Mucosa of gallbladder (tissue), 1 donor: ENCODE measurements at regions not wholly inside any gene's neighbourhood (a gene's known extent, or its start where the extent isn't known, plus 50 kb on each side); places are given as distances from the start of the nearest gene placed in this dataset.

Experiments used
- DNase-seq: peaks from one replicate; pipeline ENCODE4 v3.0.0-alpha.2; 2020; ENCODE audit warnings: low spot score
- donor health status: DM: no; HTN: no; CAD: no.

DNA sequence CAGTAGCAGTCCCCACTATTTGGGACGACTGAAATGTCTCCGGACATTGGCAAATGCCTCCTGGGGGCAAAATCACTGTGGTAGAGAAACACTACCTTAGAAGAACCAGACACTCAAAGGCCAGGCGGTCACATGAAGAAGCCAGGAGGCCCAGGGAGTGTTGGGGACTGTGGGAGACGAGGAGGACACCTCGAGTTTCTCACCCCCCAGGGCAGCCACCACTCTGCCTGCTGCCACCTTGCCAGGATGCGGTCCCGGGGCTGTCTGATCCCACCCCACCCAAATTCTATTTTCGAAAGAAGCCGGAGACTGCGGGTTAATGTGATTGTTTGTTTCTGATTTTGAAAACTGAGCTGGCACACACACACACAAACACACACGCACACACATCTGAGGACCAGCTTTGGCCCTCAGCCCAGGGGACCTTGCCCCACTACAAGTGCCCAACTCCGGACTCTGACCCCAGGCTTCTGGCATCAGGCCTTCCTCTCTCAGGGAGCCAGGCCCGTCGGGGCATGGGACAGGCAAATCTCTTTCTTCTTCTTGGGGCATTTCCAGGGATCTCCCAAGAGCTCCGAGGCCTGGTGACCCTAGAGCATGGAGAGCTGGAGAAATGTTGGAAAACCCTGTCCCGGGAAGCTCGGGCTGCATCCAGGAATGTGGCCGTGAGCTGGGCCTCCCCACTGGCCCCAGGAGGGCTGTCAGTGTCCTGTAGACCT is 187.5 kb upstream of the PMEPA1 start:
- DNase-seq = peak; percentile 87

- DNase-seq = no peak
These were observed 186.7 kb upstream of the PMEPA1 start for GRCh38 chr20:57896563-57896962.

DNA sequence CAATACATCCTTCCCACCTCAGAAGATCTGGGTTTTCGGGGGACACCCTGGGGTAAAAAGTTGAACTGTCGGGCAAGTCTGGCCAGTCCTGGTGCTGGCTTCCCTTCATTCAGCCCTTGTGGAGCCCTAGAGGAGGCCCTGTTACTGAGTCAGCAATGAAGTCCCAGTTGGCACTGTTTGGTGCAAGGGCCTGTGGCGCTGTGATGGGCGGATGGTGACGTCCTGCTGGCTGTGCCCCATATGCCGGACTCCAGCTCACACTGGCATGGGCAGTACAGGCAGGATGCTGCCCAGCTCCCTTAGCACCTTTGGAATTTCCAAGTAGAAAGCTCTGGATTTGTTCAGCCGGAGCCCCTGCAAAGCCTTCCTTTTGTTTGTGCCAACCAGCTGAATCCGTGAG is 186.2 kb upstream of the PMEPA1 start:
- no peak for DNase-seq

GRCh38 chr20:57895161-57895855 is 185.5 kb upstream of the PMEPA1 start:
- DNase-seq = no peak

GRCh38 chr20:57894522-57894921 is 184.7 kb upstream of the PMEPA1 start:
- no peak for DNase-seq

- no peak for DNase-seq
These were observed 184.3 kb upstream of the PMEPA1 start for GRCh38 chr20:57894096-57894495.

DNA sequence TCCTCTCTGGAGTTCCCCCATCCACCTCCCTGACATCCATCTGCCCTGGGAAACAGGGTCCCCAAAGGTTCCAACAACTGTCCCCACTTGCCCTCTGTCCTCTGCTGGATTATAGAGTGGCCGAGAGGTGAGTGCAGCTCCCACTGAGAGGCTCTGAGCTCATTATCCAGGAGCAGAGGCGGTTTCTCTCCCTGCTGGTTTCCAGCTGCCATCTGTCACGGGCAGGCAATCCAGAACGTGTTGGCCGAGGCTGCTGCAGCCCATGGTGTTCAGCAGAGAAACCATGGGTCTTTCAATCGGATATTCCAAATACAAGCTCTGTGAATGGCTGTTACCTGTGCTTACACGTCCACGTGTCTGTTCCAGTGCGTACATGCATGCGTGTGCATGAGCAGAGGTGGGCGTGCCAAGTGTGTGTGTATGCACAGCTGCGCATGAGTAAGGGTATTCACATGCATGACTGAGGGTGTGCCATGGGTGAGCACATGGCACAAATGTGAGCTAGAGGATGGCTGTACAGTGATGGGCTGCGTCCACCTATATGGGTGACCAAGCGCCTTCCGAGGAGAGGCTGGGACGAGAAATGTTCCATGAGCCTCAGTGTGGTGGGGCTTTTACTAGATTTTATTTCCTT is 183.7 kb upstream of the PMEPA1 start:
- no peak for DNase-seq

- DNase-seq = no peak
These were observed 182.7 kb upstream of the PMEPA1 start for GRCh38 chr20:57892471-57892870.

DNA sequence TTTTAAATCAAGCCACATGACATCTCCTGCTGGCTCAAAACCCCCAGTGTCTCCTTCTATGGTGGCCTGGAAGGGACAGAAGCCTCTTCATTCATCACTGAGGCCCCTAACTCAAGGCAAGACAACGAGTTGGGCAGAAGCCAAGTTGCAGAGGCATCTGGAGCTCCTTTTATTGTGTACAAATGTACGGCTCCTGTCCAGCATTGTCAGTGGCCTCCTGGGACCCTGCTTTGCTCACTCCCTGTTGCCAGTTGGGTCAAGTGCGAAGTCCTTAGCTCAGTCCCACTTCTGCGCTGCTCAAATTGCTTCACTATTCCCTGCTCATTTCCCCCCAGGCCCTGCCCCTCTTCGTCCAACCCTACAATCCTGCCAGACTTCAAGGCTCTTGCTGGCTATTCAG is 181.2 kb upstream of the PMEPA1 start:
- DNase-seq = no peak

DNA sequence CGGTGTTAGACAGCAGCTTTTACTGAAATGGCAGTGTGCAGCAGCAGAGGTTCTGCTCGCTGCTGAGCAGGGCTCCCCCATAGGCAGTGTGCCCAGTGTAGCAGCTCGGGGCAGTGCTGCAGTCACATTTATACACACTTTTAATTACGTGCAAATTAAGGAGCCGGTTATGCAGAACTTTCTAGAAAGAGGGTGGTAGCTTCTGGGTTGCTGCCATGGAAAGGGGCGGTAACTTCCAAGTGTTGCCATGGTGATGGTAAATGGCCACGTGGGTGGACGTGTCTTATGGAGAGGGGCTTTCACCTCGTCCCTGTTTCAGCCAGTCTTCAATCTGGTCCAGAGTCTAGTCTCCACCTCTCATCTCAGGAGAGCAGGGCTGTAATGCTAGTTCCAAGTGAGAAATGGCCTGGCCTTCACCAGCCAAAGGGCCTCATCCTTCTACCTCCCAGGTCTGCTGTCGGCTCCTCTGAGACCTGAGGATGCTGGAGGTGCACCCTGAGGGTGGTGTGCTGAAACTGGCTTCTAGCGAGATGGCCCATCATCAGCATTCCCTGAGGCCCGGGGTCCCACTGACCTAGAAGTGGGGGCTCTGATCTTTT is 180.5 kb upstream of the PMEPA1 start:
- DNase-seq = no peak

DNA sequence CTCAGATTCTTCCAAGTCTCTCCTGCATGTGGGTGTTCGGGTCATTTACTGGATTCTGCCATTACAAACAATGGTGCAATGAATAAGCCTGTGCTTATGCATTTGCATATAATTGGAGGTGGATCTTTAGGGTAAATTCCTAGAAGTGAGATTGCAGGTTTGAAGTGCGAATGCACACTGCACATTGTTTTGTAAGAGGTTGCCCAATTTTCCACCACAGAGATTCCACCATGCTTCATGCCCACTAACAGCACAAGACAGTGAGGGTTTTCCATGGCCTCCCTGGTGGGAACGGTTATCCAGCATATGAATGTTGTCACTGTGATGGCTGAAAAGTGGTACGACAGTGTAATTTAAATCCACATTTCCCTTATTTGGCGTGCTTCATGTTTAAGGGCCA is 178.8 kb upstream of the PMEPA1 start:
- DNase-seq = no peak

DNA sequence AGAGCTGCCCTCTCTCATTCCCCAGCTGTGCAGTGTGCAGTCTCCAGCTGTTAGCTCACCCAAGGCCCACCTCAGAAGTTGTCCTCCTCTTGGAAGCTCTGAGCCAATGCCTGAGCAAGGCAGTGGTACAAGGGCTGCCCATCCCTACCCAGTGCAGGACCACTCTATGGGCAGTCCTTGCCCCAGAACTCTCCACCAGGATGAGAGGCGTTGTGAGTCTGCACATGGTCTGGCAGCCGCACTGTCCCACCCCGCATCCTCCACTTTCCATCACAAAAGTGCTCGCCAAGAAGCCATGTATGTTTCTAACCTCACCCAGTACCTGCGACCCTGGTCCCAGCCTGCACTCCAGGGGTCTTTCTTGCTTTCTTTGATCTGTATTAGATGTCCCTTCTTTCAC is 175.1 kb upstream of the PMEPA1 start:
- no peak for DNase-seq

- DNase-seq = no peak
These were observed 173.9 kb upstream of the PMEPA1 start for GRCh38 chr20:57883761-57884160.

- no peak for DNase-seq
These were observed 173.4 kb upstream of the PMEPA1 start for GRCh38 chr20:57883224-57883623.

DNA sequence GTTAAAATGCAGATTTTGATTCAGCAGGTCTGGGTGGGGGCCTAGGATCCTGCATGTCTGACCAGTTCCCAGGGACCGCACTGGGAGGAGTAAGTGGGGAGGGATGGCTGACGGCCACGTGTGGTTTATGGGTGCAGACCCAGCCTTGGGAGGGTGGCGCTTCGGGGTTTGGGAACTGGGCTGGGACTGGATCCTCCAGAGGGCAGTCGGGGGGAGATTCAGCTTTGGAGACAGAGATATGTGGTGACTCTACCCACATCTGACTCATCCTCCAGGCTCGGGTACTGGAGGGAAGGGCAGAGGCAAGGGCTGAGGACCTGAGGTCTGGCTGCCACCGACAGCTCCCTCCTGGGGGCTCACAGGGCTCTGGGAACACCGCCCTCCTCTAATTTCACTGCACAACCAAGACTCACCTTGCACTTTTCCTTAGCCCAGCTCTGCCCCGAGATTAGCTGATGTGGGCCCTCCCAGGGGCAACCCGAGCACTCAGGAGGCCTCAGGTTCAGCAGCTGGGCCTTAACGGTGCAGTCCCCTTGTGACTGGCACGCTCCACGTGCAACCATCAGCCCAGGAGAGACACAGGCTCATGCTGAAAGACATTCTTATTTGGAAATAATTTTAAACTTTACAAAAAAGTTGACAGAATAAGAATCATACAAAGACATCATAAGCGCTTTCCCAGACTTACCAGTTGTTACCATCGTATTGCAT is 172.8 kb upstream of the PMEPA1 start:
- no peak for DNase-seq

DNA sequence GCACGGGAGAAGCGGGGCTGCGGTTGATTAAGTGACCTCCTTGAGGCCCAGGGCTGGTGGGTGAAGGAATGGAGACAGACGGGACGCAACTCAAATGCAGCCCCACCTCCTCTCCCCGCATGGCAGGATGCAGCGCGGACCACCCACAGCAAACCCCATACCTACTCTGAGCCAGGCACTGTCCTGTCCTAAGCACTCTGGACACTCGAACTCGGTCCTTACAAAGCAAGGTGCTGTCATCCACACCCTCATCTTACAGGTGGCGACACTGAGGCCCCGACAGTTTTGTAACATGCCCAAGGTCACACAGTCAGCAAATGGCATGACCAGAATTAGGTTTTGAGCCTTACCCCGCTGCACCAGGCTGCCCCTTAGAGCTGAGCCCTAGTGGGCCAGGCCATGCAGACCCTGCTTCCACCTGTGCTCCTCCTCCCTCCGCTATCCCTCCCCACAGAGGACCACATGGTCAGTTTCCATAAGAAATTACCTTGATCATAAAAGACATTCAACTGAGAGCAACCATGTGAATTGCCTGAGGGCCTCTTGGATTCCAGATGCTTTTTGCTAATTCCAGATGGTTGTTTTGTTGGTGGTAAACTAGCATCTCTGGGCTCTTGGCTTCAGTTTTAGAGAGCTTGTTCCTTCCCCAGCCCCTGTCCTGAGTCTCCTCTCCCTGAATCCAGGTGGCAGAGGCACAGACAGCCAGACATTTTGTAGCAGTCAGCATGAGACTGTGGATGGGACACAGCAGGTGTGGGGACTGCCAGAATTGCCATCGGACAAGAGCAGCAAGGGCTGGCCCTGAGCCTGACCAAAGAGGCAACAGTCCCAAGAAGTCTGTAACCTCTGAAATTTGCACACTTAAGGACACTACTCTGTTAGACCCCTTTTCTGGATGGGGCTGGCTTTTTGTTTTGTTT is 171.9 kb upstream of the PMEPA1 start:
- DNase-seq = no peak

DNA sequence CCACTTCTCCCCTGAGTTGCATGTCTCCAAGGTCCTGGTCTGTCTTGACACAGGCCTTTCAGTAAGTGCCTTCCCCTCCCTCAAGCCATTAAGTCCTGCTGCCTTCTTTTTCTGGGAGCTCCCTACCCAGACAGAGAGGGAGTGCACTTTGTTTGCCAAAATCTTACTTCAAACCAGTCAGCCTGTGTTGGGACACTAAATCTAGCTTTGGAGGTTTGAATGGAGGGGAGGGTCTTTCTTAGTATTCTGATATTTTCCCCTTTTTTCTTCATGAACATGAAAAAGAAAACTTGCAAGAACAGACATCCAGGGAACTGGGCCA is 170.7 kb upstream of the PMEPA1 start:
- no peak for DNase-seq

GRCh38 chr20:57879779-57880570 is 170.2 kb upstream of the PMEPA1 start:
- peak; percentile 28 for DNase-seq

- no peak for DNase-seq
These were observed 169.6 kb upstream of the PMEPA1 start for GRCh38 chr20:57879437-57879778.

GRCh38 chr20:57878786-57879424 is 169.1 kb upstream of the PMEPA1 start:
- no peak for DNase-seq
